HepG2 (cell line): ENCODE measurements at regions not wholly inside any gene's neighbourhood (a gene's known extent, or its start where the extent isn't known, plus 50 kb on each side); places are given as distances from the start of the nearest gene placed in this dataset.

Source experiments
- HNRNPUL1 ChIP-seq: fragments of 200-400 bp; formaldehyde crosslinking; IDR thresholded peaks from 2 replicates; pipeline ENCODE4 v1.6.1; 2017; ENCODE audit warnings: low read depth, mild to moderate bottlenecking, low read length, moderate library complexity
- JUNB ChIP-seq: sonication (generic); formaldehyde crosslinking; IDR thresholded peaks from 2 replicates; pipeline ENCODE4 v1.8.0; 2022; ENCODE audit warnings: missing genetic modification reagents, mild to moderate bottlenecking, borderline replicate concordance
- KAT8 ChIP-seq: IDR thresholded peaks from 2 replicates; pipeline ENCODE4 v1.6.1; 2016; ENCODE audit warnings: missing genetic modification reagents, missing compliant biosample characterization
- MEF2D ChIP-seq: sonication (generic); formaldehyde crosslinking; IDR thresholded peaks from 2 replicates; pipeline ENCODE4 v1.5.1; 2020; ENCODE audit warnings: mild to moderate bottlenecking, missing genetic modification reagents
- NAIF1 ChIP-seq: sonication (generic); formaldehyde crosslinking; IDR thresholded peaks from 2 replicates; pipeline ENCODE4 v1.5.0; 2020; ENCODE audit warnings: mild to moderate bottlenecking, missing genetic modification reagents, borderline replicate concordance
- NFKB2 ChIP-seq: sonication (generic); formaldehyde crosslinking; IDR thresholded peaks from 2 replicates; pipeline ENCODE4 v1.4.0; 2020; ENCODE audit warnings: missing genetic modification reagents, borderline replicate concordance
- NFYC ChIP-seq: IDR thresholded peaks from 2 replicates; pipeline ENCODE4 v1.6.1; 2016; ENCODE audit warnings: missing genetic modification reagents, missing compliant biosample characterization
- NR0B2 ChIP-seq: sonication (generic); formaldehyde crosslinking; IDR thresholded peaks from 2 replicates; pipeline ENCODE4 v1.4.0; 2020; ENCODE audit warnings: mild to moderate bottlenecking, missing genetic modification reagents
- PAXIP1 ChIP-seq: sonication (generic); formaldehyde crosslinking; conservative IDR thresholded peaks from 2 replicates; pipeline ENCODE4 v1.4.0; 2020; ENCODE audit warnings: mild to moderate bottlenecking, missing genetic modification reagents, moderate library complexity
- PITX1 ChIP-seq: sonication (generic); formaldehyde crosslinking; IDR thresholded peaks from 2 replicates; pipeline ENCODE4 v1.5.1; 2020; ENCODE audit warnings: mild to moderate bottlenecking, missing genetic modification reagents
- POLR2AphosphoS5 ChIP-seq: IDR thresholded peaks from 2 replicates; pipeline ENCODE4 v1.6.1; 2012; ENCODE audit warnings: low read depth, low read length
- TFAP4 ChIP-seq: sonication (generic); IDR thresholded peaks from 2 replicates; pipeline ENCODE4 v1.6.1; 2016; ENCODE audit warnings: low read depth, borderline replicate concordance
- TOE1 ChIP-seq: sonication (generic); formaldehyde crosslinking; IDR thresholded peaks from 2 replicates; pipeline ENCODE4 v1.4.0; 2020; ENCODE audit warnings: mild to moderate bottlenecking, missing genetic modification reagents
- ZBTB33 ChIP-seq: sonication (generic); formaldehyde crosslinking; IDR thresholded peaks from 2 replicates; pipeline ENCODE4 v1.4.0; 2020; ENCODE audit warnings: missing genetic modification reagents
- ZFY ChIP-seq: sonication (generic); formaldehyde crosslinking; IDR thresholded peaks from 2 replicates; pipeline ENCODE4 v1.4.0; 2020; ENCODE audit warnings: missing genetic modification reagents
- ZNF24 ChIP-seq: fragments of 450-650 bp; IDR thresholded peaks from 2 replicates; pipeline ENCODE4 v1.6.1; 2017; ENCODE audit warnings: antibody characterized with exemption, mild to moderate bottlenecking
- ZNF710 ChIP-seq: sonication (generic); formaldehyde crosslinking; IDR thresholded peaks from 2 replicates; pipeline ENCODE4 v1.5.0; 2020; ENCODE audit warnings: mild to moderate bottlenecking, missing genetic modification reagents, borderline replicate concordance
- ZNF773 ChIP-seq: sonication (generic); formaldehyde crosslinking; IDR thresholded peaks from 2 replicates; pipeline ENCODE4 v1.4.0; 2020; ENCODE audit warnings: missing genetic modification reagents, borderline replicate concordance
- ZNF788 ChIP-seq: sonication (generic); formaldehyde crosslinking; IDR thresholded peaks from 2 replicates; pipeline ENCODE4 v1.5.0; 2020; ENCODE audit warnings: mild to moderate bottlenecking, missing genetic modification reagents, borderline replicate concordance
- ZNF800 ChIP-seq: sonication (generic); formaldehyde crosslinking; IDR thresholded peaks from 2 replicates; pipeline ENCODE4 v1.4.0; 2020; ENCODE audit warnings: missing genetic modification reagents

GRCh38 chr15:93321881-93322282, 232.9 kb upstream of the RGMA start (continued):
- no peak for TF ChIP-seq NR0B2 (CRISPR knock-in tag)
- no peak for TF ChIP-seq TFAP4
- 0 out of 2 replicates have a peak, but pooled peaks have one; percentile 27 for TF ChIP-seq NFKB2
- no peak for TF ChIP-seq KAT8 (CRISPR knock-in tag)
- no peak for TF ChIP-seq HNRNPUL1
- peak; percentile 50 for TF ChIP-seq ZFY (CRISPR knock-in tag)
- TF ChIP-seq PITX1 (CRISPR knock-in tag) = 0 out of 2 replicates have a peak, but pooled peaks have one; percentile 26
- no peak for TF ChIP-seq NAIF1 (CRISPR knock-in tag)
- TF ChIP-seq ZNF710 (CRISPR knock-in tag) = no peak
- peak; percentile 39; the same call in 1 of the 2 replicates for TF ChIP-seq ZNF788 (CRISPR knock-in tag)
- TF ChIP-seq PAXIP1 (CRISPR knock-in tag) = peak; percentile 56
- TF ChIP-seq TOE1 (CRISPR knock-in tag) = no peak
- TF ChIP-seq ZBTB33 (CRISPR knock-in tag) = no peak
- no peak for TF ChIP-seq ZNF800 (CRISPR knock-in tag)
- no peak for TF ChIP-seq ZNF24
- peak; percentile 51; the same call in 1 of the 2 replicates for TF ChIP-seq MEF2D (CRISPR knock-in tag)
- TF ChIP-seq NFYC (CRISPR knock-in tag) = no peak
- TF ChIP-seq JUNB (CRISPR knock-in tag) = no peak
- TF ChIP-seq ZNF773 (CRISPR knock-in tag) = no peak
- TF ChIP-seq POLR2AphosphoS5 = no peak
